AG09319 (cell line): ENCODE measurements at regions not wholly inside any gene's neighbourhood (a gene's known extent, or its start where the extent isn't known, plus 50 kb on each side); places are given as distances from the start of the nearest gene placed in this dataset.

Experiments
- DNase-seq: peaks from one replicate; pipeline ENCODE4 v3.0.0-alpha.2; 2010; ENCODE audit warnings: low read depth; ENCODE audit errors: extremely low read depth
- TF ChIP-seq, protein P1 (sequence below): IDR thresholded peaks from 2 replicates; pipeline ENCODE4 v1.5.1; 2011; ENCODE audit warnings: low read depth, mild to moderate bottlenecking, inconsistent platforms, low read length, moderate library complexity

DNA sequence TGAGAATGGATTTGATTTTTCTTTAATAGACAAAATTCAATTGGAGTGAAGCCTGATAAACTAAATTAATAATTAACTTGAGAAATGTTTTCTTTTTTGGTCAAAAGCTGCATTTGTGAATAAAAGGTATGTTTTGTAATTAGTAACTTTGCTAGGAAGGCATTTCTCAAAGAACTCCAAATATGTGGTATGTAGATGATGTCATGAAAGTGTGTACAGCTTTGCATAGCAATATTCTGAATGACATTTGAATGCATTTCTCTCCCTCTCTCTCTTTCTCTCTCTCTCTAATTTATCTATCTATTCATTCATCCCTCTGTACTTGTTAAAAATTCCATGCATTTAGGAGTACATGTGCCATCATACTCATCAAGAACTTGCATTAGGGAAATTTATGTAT is 109.1 kb upstream of the ADAMTS5 start:
- DNase-seq = no peak
- TF ChIP-seq, protein P1, sequence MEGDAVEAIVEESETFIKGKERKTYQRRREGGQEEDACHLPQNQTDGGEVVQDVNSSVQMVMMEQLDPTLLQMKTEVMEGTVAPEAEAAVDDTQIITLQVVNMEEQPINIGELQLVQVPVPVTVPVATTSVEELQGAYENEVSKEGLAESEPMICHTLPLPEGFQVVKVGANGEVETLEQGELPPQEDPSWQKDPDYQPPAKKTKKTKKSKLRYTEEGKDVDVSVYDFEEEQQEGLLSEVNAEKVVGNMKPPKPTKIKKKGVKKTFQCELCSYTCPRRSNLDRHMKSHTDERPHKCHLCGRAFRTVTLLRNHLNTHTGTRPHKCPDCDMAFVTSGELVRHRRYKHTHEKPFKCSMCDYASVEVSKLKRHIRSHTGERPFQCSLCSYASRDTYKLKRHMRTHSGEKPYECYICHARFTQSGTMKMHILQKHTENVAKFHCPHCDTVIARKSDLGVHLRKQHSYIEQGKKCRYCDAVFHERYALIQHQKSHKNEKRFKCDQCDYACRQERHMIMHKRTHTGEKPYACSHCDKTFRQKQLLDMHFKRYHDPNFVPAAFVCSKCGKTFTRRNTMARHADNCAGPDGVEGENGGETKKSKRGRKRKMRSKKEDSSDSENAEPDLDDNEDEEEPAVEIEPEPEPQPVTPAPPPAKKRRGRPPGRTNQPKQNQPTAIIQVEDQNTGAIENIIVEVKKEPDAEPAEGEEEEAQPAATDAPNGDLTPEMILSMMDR = no peak

DNA sequence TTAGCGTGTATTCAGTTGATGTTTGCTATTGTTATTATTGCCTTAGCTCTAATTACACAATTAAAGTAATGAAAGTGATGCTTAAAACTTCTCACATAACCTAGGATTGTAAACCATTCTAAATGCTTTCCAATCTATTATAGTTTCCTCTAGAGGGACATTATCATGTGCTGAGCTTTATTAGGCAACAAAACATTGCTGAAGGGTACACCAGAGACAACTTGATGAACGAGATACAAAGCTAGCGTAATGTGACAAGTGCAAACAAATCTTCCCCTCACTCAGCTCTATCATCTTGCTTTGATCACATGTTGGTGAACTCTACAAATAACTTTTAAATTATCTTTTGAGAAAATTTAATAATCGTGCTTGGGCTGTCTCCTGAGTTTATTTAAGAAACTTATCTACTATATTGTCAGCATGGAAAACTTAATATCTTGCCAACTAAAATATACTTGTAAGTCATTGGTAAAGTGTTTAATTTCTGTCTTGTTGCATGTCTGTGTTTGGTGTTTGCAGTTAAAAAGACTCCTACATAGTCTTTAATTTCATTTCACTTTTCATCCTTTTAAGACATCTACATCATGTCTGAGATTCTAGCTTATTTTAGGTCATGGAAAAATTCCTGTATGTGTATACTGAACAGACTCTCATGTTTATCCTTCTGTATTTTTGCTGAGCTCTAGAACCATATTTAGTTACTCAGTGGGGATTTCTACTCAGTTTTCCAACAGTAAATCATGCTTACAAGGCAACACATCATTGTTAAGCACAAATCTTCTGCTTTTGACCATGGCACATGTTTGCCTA is 104.2 kb upstream of the ADAMTS5 start:
- DNase-seq = no peak
- TF ChIP-seq, protein P1 = no peak

DNA sequence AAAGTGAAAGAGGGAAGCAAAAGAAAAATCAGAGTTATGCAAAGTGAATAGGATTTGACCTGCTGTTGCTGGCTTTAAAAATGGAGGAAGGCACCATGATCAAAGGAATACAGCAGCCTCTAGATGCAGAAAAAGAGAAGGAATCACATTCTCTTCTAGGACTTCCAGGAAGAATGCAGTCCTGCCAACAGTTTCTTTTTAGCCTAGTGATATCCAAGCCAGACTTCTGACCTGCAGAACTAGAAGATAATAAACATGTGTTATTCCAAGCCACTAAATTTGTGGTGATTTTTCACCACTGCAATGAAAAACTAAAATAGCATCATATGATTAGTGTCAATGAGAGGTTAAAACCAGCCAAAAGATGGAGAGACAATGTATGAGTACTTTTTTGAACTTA is 101.9 kb upstream of the ADAMTS5 start:
- TF ChIP-seq, protein P1 = no peak
- no peak for DNase-seq

DNA sequence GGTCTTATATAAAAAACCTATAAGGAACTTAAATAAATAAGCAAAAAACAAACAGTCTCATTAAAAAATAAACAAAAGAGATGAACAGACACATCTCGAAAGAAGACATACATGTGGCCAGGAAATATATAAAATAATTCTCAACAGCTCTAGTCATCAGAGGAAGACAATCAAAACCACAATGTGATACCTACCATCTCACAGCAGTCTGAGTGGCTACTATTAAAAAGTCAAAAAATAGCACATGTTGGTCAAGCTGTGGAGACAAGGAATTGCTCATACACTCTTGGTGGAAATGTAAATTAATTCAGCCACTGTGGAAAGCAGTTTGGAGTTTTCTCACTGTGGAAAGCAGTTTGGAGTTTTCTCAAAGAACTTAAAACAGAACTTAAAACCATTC is 100.3 kb upstream of the ADAMTS5 start:
- no peak for DNase-seq
- TF ChIP-seq, protein P1 = no peak

DNA sequence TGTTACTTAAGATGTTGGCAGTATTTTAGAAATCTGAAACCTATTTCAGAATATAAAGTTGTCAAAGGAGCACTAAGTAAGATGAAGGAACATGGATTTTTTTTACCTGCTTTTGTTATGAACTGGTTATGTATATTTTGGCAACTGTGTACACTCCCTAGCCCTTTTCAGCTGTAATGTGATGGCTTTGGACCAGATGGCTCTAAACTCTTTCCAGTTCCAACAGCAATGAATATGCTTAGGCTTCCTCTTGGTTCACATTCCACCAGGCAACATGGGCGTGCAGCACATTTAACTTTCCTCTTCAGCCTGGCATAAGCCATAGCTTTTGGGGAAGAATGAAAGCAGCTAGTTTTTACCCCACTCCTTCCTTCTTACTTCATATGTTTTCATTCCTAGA is 95.6 kb upstream of the ADAMTS5 start:
- no peak for DNase-seq
- TF ChIP-seq, protein P1 = no peak

DNA sequence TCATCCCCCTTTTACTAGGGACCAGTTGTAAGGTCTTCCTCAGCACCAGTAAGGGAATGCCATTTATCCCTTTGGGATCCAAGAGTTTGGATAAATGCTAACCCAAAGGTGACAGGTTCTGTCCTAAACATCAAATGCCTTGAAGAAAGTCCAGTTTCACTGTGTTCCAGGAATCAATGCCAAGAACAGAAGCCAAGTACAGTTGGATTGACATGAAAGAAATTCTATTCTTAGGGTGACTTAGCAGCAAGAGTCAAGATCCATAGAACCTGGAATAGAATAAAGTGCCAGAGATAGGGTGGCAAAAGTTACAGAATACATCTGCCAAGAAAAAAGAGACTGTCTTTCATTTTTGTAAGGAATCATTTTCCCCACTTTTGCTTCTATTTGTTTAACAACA is 94.9 kb upstream of the ADAMTS5 start:
- DNase-seq = no peak
- TF ChIP-seq, protein P1 = no peak

DNA sequence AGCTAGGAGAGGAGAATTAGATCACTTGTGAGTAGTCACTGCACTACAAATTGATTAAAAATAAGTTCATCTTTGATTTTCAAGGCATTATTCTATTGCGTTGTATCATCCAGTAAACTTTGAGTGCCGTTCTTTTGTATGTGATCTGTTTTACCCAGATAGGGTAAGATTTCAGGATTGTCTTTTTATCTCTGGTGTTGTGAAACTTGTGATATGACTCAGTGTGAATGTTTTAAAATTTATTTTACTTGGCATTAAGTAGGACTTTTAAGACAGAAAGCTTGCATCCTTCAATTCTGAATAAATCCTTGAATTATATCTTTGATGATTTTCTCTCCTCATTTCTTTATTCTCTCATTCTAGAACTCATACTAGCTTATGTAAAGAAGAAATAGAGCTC is 93.3 kb upstream of the ADAMTS5 start:
- TF ChIP-seq, protein P1 = no peak

More for the DNA sequence above, 93.3 kb upstream of the ADAMTS5 start:
- no peak for DNase-seq
